K562 (cell line): ENCODE measurements at regions not wholly inside any gene's neighbourhood (a gene's known extent, or its start where the extent isn't known, plus 50 kb on each side); places are given as distances from the start of the nearest gene placed in this dataset.

Experiments
- ATAC-seq: fragments of 200-7000 bp; cut with Tn5 transposase; 3 replicates; pipeline ENCODE4 v1.9.1; 2020; ENCODE audit warnings: moderate library complexity
- BruUV-seq: library from RNA; stranded (reverse); fragments of 400-500 nt; replicated peaks from 2 replicates; lab custom pipeline; 2021; lab: Mats Ljungman, UMichigan
- CTCF ChIA-PET: fragments of 300-600 bp; formaldehyde crosslinking; extraction: SDS; loops from one replicate; lab custom pipeline; 2021; ENCODE audit warnings: low intra/inter-chr PET ratio; lab: Yijun Ruan, JAX
- POLR2A ChIA-PET: fragments of 300-600, 350-650 bp; sonication (Branson Sonifier 250); formaldehyde crosslinking; extraction: SDS; loops from one replicate; lab custom pipeline; 2021; ENCODE audit warnings: antibody characterized with exemption, inconsistent platforms; lab: Yijun Ruan, JAX
- DNase-seq, 4 experiments: peaks; one replicate each; pipeline versions ENCODE4 v3.0.0 to v3.0.0-alpha.2; 2011 to 2018; ENCODE audit warnings: low spot score in 3 of 4, mixed read lengths in 3 of 4; ENCODE audit errors: extremely low read depth in 1 of 4
- FAIRE-seq: peaks from 2 replicates; lab custom pipeline; 2011; peaks lifted over from hg19 to GRCh38; lab: Jason Lieb, UNC
- H2AFZ ChIP-seq: 2 replicates; pipeline ENCODE4 v1.6.0; 2011; ENCODE audit warnings: low read depth, low read length, control low read depth, inconsistent platforms
- H3K27ac ChIP-seq: fragments of 200-600 bp; 3 replicates; pipeline ENCODE4 v1.8.0; 2011; ENCODE audit warnings: low read depth, mild to moderate bottlenecking, control low read depth, inconsistent platforms, low read length, moderate library complexity, mixed read lengths; ENCODE audit errors: extremely low read depth
- H3K27me3 ChIP-seq, 2 experiments: fragments of 300-600 bp in 1 of 2; 2 replicates in 1 of 2; 3 replicates in 1 of 2; pipeline versions ENCODE4 v1.6.0 to v1.8.0; 2011; ENCODE audit warnings: inconsistent platforms in 2 of 2, low read length in 2 of 2, mild to moderate bottlenecking in 1 of 2, mixed read lengths in 1 of 2, moderate library complexity in 1 of 2; ENCODE audit not compliant: control insufficient read depth in 2 of 2, insufficient read depth in 2 of 2
- H3K36me3 ChIP-seq: fragments of 300-600 bp; 3 replicates; pipeline ENCODE4 v1.8.0; 2011; ENCODE audit warnings: mild to moderate bottlenecking, low read length, inconsistent platforms; ENCODE audit not compliant: control insufficient read depth, insufficient read depth
- H3K4me1 ChIP-seq, 2 experiments: fragments of 200-600 bp in 1 of 2; replicated peaks in 1 of 2; 2 replicates in 1 of 2; 3 replicates in 1 of 2; pipeline versions ENCODE4 v1.5.1 to v1.8.0; 2011; ENCODE audit warnings: inconsistent platforms in 2 of 2, low read length in 2 of 2, mild to moderate bottlenecking in 1 of 2, mixed read lengths in 1 of 2, moderate library complexity in 1 of 2; ENCODE audit not compliant: control insufficient read depth in 2 of 2, insufficient read depth in 2 of 2
- H3K4me2 ChIP-seq: 2 replicates; pipeline ENCODE4 v1.6.1; 2011; ENCODE audit warnings: low read length, control low read depth, inconsistent platforms, mixed read lengths; ENCODE audit not compliant: insufficient read depth
- H3K4me3 ChIP-seq: fragments of 200-600 bp; sonication (generic), shearing (Covaris generic); 2 replicates; pipeline ENCODE4 v1.5.1; 2016; ENCODE audit warnings: control low read depth, inconsistent platforms
- H3K79me2 ChIP-seq: fragments of 200-600 bp; 3 replicates; pipeline ENCODE4 v1.8.0; 2011; ENCODE audit warnings: low read length, inconsistent platforms; ENCODE audit not compliant: control insufficient read depth, insufficient read depth
- H3K9ac ChIP-seq, 2 experiments: 2 replicates each; pipeline versions ENCODE4 v1.6.0 to v1.6.1; 2011; ENCODE audit warnings: low read depth in 2 of 2, low read length in 2 of 2, control low read depth in 1 of 2, inconsistent platforms in 1 of 2, mild to moderate bottlenecking in 1 of 2, mixed read lengths in 1 of 2; ENCODE audit not compliant: insufficient read depth in 1 of 2
- H3K9me1 ChIP-seq: one replicate; pipeline ENCODE4 v1.6.0; 2011; ENCODE audit warnings: inconsistent platforms, mild to moderate bottlenecking, low read length, moderate library complexity; ENCODE audit not compliant: control insufficient read depth, insufficient read depth
- H3K9me3 ChIP-seq: replicated peaks from 2 replicates; pipeline ENCODE4 v1.5.1; 2011; ENCODE audit warnings: low read depth, low read length, inconsistent platforms; ENCODE audit not compliant: control insufficient read depth, insufficient read depth
- H4K20me1 ChIP-seq: replicated peaks from 2 replicates; pipeline ENCODE4 v1.6.1; 2011; ENCODE audit warnings: low read length, inconsistent platforms, mixed read lengths; ENCODE audit not compliant: control insufficient read depth, insufficient read depth
- CHD2 ChIP-seq: IDR thresholded peaks from 2 replicates; pipeline ENCODE4 v1.6.1; 2011; ENCODE audit warnings: low read depth, low read length
- CHD4 ChIP-seq: fragments of 200-600 bp; sonication (generic); IDR thresholded peaks from 3 replicates; pipeline ENCODE4 v1.6.1; 2012; ENCODE audit warnings: low read depth, mild to moderate bottlenecking, mixed read lengths, low read length, inconsistent platforms; ENCODE audit not compliant: insufficient read depth, insufficient replicate concordance, poor library complexity, severe bottlenecking
- PTBP1 ChIP-seq: fragments of 200-400 bp; formaldehyde crosslinking; IDR thresholded peaks from 2 replicates; pipeline ENCODE4 v1.6.1; 2017; ENCODE audit warnings: low read depth, low read length
- PURB ChIP-seq: sonication (generic); formaldehyde crosslinking; IDR thresholded peaks from 2 replicates; pipeline ENCODE4 v1.9.0; 2021; ENCODE audit warnings: low read depth, mild to moderate bottlenecking, missing genetic modification reagents
- STAT5A ChIP-seq: IDR thresholded peaks from 2 replicates; pipeline ENCODE4 v1.6.1; 2012; ENCODE audit warnings: low read length, inconsistent platforms, borderline replicate concordance
- ZEB2 ChIP-seq: fragments of 450-650 bp; IDR thresholded peaks from 2 replicates; pipeline ENCODE4 v1.6.1; 2016
- ZNF24 ChIP-seq: fragments of 450-650 bp; IDR thresholded peaks from 2 replicates; pipeline ENCODE4 v1.6.1; 2016
- ZNF507 ChIP-seq: conservative IDR thresholded peaks from 2 replicates; pipeline ENCODE4 v1.6.1; 2017; ENCODE audit warnings: missing genetic modification characterization, missing compliant biosample characterization
- ZNF75A ChIP-seq: fragments of 450-650 bp; formaldehyde crosslinking; IDR thresholded peaks from 2 replicates; pipeline ENCODE4 v1.4.0; 2020; ENCODE audit warnings: mild to moderate bottlenecking
- ZSCAN32 ChIP-seq: fragments of 450-650 bp; formaldehyde crosslinking; IDR thresholded peaks from 2 replicates; pipeline ENCODE4 v1.4.0; 2020; ENCODE audit warnings: mild to moderate bottlenecking, moderate library complexity
- WGBS: fragments of 100-300 bp; shearing (Covaris generic); methylation state at CpG from one replicate; pipeline ENCODE4 v1.1.6; 2016; ENCODE audit warnings: low coverage, mixed read lengths; ENCODE audit not compliant: insufficient coverage; ENCODE audit errors: missing lambda C conversion rate; 5-methylcytosine and 5-hydroxymethylcytosine counted together
- in situ Hi-C: fragments of 300-500 bp; cut with MboI; formaldehyde crosslinking; loops from 4 replicates; pipeline ENCODE4 v1.15.0; 2018; ENCODE audit warnings: inconsistent platforms, mixed read lengths
- intact Hi-C: fragments of 100-400 bp; cut with micrococcal nuclease; formaldehyde crosslinking; loops from 2 replicates; pipeline ENCODE4 v1.14.2; 2022

DNA sequence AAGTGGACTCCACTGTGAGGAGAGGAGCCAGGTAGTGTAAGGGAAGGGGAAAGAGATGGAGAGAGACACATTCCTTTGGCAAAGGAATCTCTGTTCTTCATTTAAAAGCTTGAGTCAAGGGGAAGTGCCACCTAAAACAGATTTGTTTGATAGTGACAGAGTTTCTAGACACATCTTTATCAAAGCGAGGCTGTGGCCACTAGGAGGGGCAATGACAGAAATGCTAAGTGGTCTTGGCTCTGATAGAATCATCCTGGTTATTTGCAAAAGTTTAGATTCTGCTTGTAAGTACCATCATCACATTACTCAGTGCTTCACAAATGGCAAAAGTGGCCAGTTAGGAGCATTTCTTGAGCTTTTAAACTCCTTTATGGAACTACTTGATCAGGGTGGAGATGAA lies 261.4 kb downstream of the CNTN3 start:
- POLR2A ChIA-PET = no interaction called here
- DNase-seq = no peak
- Histone ChIP-seq H3K9ac (no peak overlapping the region), H3K9me1 (no peaks in the 10 kb centered on the region), H3K36me3 (no peaks in the 10 kb centered on the region), H3K4me3 (no peak overlapping the region), H3K27ac (no peak overlapping the region), H3K9me3 (no peaks in the 10 kb centered on the region), H2AFZ (no peak overlapping the region), H4K20me1 (no peaks in the 10 kb centered on the region), H3K4me1 (no peaks in the 10 kb centered on the region), H3K27me3 (no peaks in the 10 kb centered on the region), H3K4me2 (no peak overlapping the region), H3K79me2 (no peaks in the 10 kb centered on the region)
- whole genome bisulfite sequencing = 9% methylated on average over 1 of the region's 1 CpG
- in situ Hi-C loops = no loop called here
- BruUV-seq = no TSS peak
- TF ChIP-seq ZEB2 (no peak), ZNF24 (no peak), ZSCAN32 (CRISPR knock-in tag) (no peak), ZNF507 (tag) (no peak), CHD2 (no peak), PURB (CRISPR knock-in tag) (no peak), ZNF75A (CRISPR knock-in tag) (no peak), STAT5A (no peak), PTBP1 (no peak), CHD4 (no peak)
- intact Hi-C loops = no loop called here
- FAIRE-seq = no peak
- CTCF ChIA-PET = no interaction called here
- ATAC-seq = no peak
